ENCODE measurements at regions not wholly inside any gene's neighbourhood (a gene's known extent, or its start where the extent isn't known, plus 50 kb on each side); places are given as distances from the start of the nearest gene placed in this dataset.

DNA sequence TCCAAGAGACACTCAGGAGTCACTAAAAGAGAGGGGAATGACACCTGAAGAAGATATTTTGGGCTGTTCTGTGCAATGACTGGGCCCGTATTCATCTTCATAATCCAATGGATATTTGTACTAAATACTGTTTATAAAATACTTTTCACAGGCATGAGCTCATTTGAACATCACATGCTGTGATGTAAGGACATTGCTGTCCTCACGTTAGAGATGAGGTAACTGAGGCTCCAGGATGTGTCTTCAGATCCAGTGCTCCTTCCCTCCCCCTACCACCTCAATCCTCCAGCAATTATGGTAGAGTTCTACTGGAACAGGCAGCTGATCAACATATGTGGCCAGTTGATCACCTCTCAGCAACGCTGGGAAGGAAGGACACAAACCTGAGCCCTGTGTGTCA is 139.4 kb upstream of the OSMR start:
- Histone ChIP-seq H2BK120ac (replicated peaks; ENCODE audit: low read depth, low read length) (no peak overlapping the region), H3K56ac (replicated peaks; ENCODE audit: insufficient read length, low read depth, low read length) (no peak overlapping the region), H3K9me3 (ENCODE audit: insufficient read depth in 2 of 2, low read depth in 1 of 2, low read length in 1 of 2) (no peaks in the 10 kb centered on the region), H2BK20ac (ENCODE audit: low read length) (no peak overlapping the region), H3K18ac (ENCODE audit: extremely low read depth, low read length) (no peak overlapping the region), H3K14ac (ENCODE audit: insufficient read length) (no peak overlapping the region), H3K79me1 (ENCODE audit: low read depth, low read length) (no peaks in the 10 kb centered on the region), H3K27ac (ENCODE audit: low read depth, low read length) (no peak overlapping the region), H4K91ac (replicated peaks; ENCODE audit: insufficient read length, low read length) (no peak overlapping the region), H3K9ac (replicated peaks in 1 of 4; ENCODE audit: extremely low read depth in 1 of 4, low read depth in 3 of 4, low read length in 3 of 4) (no peak overlapping the region), H3K4me2 (ENCODE audit: insufficient read depth in 1 of 2, low read depth in 2 of 2, low read length in 2 of 2) (no peak overlapping the region), H4K8ac (ENCODE audit: extremely low read depth, insufficient read depth, low read length) (no peak overlapping the region), H2AFZ (ENCODE audit: low read length) (no peak overlapping the region), H3K4me1 (replicated peaks in 1 of 4; ENCODE audit: control insufficient read depth in 3 of 4, insufficient read depth in 4 of 4, low read length in 3 of 4) (no peaks in the 10 kb centered on the region), H4K20me1 (replicated peaks in 1 of 2; ENCODE audit: control insufficient read depth in 1 of 2, insufficient read depth in 2 of 2, low read length in 2 of 2) (no peaks in the 10 kb centered on the region), H3K23ac (ENCODE audit: insufficient read length) (no peak overlapping the region), H2AK5ac (ENCODE audit: low read depth, low read length) (no peak overlapping the region), H2BK12ac (ENCODE audit: low read depth, low read length) (0 out of 2 replicates have a peak overlapping the region, but pooled peaks have one; percentile 44), H3K4ac (replicated peaks; ENCODE audit: insufficient read length, low read depth, low read length) (no peak overlapping the region), H3K27me3 (replicated peaks in 1 of 4; ENCODE audit: control insufficient read depth in 3 of 4, extremely low read depth in 1 of 4, insufficient read depth in 3 of 4, low read length in 3 of 4) (no peaks in the 10 kb centered on the region), H3K79me2 (ENCODE audit: control insufficient read depth in 1 of 2, insufficient read depth in 2 of 2, low read length in 2 of 2) (no peaks in the 10 kb centered on the region), H3K23me2 (ENCODE audit: low read depth, low read length) (no peaks in the 10 kb centered on the region), H3K36me3 (ENCODE audit: control insufficient read depth in 2 of 4, insufficient read depth in 4 of 4, low read length in 3 of 4) (no peaks in the 10 kb centered on the region), H2BK15ac (ENCODE audit: low read length) (no peak overlapping the region), H2BK5ac (ENCODE audit: low read depth, low read length) (no peak overlapping the region), H4K5ac (ENCODE audit: insufficient read length, low read depth, low read length) (no peak overlapping the region), H3K4me3 (ENCODE audit: extremely low read depth in 1 of 4, insufficient read depth in 2 of 4, low read depth in 3 of 4, low read length in 4 of 4) (no peak overlapping the region)
- FAIRE-seq (no peak), DNase-seq (ENCODE audit: low read depth in 1 of 2, low spot score in 2 of 2) (no peak)
- ChIA-PET POLR2A (ENCODE audit: partially characterized antibody) (no interaction called here), CTCF (ENCODE audit: partially characterized antibody) (interaction anchor here (0.9 to 1.3 kb wide), 2 partner anchors 44 to 265 kb away, joined by 3 read pairs; no protein-coding TSS in a partner anchor)
- 87% methylated on average over 3 of the region's 3 CpGs; no CpG with 5 or more reads in 1 of the 2 experiments for WGBS, 2 experiments (ENCODE audit: extremely low coverage in 1 of 2, insufficient coverage in 1 of 2, insufficient read length in 1 of 2, insufficient replicate concordance in 2 of 2, low coverage in 1 of 2, low lambda C conversion rate in 2 of 2, missing lambda C conversion rate in 1 of 2)
- TF ChIP-seq POLR2AphosphoS5 (IDR thresholded peaks at IDR 0.05; ENCODE audit: low read depth, low read length) (no peak), RNF2 (IDR thresholded peaks at IDR 0.05; ENCODE audit: borderline replicate concordance, low read depth, low read length, missing control alignments, poor library complexity, severe bottlenecking) (no peak), CREB1 (IDR thresholded peaks at IDR 0.05) (no peak), E2F6 (IDR thresholded peaks at IDR 0.05) (no peak), SIRT6 (IDR thresholded peaks at IDR 0.05; ENCODE audit: low read length) (no peak), TAF7 (optimal IDR thresholded peaks at IDR 0.05; ENCODE audit: borderline replicate concordance, low read depth, low read length) (no peak), TBP (IDR thresholded peaks at IDR 0.05; ENCODE audit: low read depth, low read length) (no peak), MAX (IDR thresholded peaks at IDR 0.05) (no peak), KDM4A (IDR thresholded peaks at IDR 0.05; ENCODE audit: low read depth, low read length, severe bottlenecking) (no peak), CBX5 (IDR thresholded peaks at IDR 0.05; ENCODE audit: low read depth, low read length) (no peak), NRF1 (IDR thresholded peaks at IDR 0.05; ENCODE audit: low read depth, low read length) (no peak), RXRA (IDR thresholded peaks at IDR 0.05; ENCODE audit: insufficient read depth, low read depth, low read length) (no peak), SP1 (IDR thresholded peaks at IDR 0.05; ENCODE audit: low read depth, low read length) (no peak), SAP30 (IDR thresholded peaks at IDR 0.05; ENCODE audit: insufficient read depth, insufficient replicate concordance, low read length) (no peak), SP4 (IDR thresholded peaks at IDR 0.05; ENCODE audit: low read length) (no peak)

All from H1 (cell line).